CD4-positive, alpha-beta T cell treated with Interleukin-21 for 1 hour (primary cell): ENCODE measurements at regions not wholly inside any gene's neighbourhood (a gene's known extent, or its start where the extent isn't known, plus 50 kb on each side); places are given as distances from the start of the nearest gene placed in this dataset.
A peak's percentile ranks its signal among the peaks of the same experiment; 100 is the strongest.

Source experiments
- DNase-seq: peaks from one replicate; pipeline ENCODE4 v3.0.0-alpha.2; 2020

DNA sequence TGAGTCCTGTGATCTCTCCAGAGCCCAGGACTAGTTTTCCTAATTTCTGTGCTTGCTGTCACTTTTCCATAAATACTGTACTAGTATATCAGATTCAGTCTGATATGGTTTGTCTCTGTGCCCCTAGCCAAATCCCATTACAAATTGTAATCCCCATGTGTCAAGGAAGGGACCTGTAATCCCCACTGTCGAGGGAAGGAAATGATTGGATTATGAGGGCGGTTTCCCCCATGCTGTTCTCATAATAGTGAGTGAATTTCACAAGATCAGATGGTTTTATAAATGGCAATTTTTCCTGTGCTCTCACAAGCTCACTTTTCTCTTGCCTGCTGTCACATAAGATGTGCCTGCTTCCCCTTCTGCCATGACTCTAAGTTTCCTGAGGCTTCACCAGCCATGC is 54.8 kb upstream of the IFRD1 start:
- no peak for DNase-seq

- no peak for DNase-seq
These were observed 54.4 kb upstream of the IFRD1 start for GRCh38 chr7:112395893-112396292.

DNA sequence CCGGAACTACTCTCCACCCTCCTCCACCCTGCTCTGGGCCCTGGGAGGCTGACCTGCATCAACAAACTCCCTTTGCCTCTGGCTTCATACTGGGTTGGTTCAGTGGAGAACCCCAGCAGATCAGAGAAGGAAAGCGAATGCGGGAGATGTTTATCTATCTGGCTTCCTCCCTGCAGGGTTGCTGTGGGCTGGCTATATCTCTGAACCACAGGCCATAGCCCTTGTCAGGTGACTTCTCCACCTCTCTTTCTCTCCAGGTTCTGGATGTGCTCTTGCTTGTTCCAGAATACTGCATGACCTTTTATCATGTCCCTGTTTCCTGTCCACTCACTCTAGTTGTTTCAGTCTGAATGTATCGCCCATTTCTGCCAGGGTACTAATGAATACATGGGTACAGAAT is 51.7 kb upstream of the IFRD1 start:
- DNase-seq, result peak; percentile 45

DNA sequence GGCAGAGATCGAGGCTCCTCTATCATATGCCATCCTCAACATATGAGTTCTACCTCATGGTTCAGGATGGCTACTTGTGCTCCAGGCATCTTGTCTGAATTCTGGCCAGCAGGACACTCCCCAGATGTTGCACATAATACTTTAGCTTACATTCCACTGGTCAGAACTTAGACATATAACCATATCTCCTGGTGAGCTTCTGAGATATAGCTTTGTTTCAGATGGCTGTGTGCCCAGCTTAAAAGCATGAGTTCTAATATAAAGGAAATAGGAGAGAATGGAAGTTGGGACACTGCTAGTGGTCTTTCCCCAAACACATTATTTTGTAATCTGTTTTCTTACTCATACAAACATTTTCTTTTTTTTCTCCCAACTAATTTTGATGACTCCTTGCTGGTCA is 50.8 kb upstream of the IFRD1 start:
- no peak for DNase-seq

DNA sequence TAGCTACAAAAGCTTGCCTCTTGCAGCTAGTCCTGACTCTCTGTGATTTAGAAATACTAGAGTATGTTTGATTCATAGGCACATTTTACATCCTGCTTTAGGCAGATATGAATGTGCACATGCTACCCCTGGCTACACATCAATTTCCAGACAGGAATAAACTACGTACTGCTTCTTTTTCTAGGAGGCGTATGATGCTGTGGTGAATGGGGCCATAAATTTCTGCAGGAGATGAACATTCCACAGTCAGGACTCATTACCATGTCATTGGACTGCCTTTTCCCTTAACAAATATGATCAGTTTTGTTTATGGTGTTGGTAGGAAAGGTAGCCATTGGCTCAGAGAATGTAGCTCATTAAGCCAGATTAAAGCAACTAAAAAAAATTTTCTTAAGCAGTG is 50.1 kb upstream of the IFRD1 start:
- DNase-seq, result no peak
